NAMALWA (cell line): ENCODE measurements at regions not wholly inside any gene's neighbourhood (a gene's known extent, or its start where the extent isn't known, plus 50 kb on each side); places are given as distances from the start of the nearest gene placed in this dataset.
"Not testable (repeated sequence)": the region's sequence is repeated elsewhere in the genome, so short reads cannot be mapped to it uniquely, and the experiment has no call there.

Source experiments
- DNase-seq: peaks from one replicate; pipeline ENCODE4 v3.0.0-alpha.2; 2015; ENCODE audit warnings: low spot score

GRCh38 chr16:75837681-75838080 lies 111.4 kb upstream of the CPHXL start:
- no peak for DNase-seq

GRCh38 chr16:75841517-75841916 lies 115.2 kb upstream of the CPHXL start:
- no peak for DNase-seq

DNA sequence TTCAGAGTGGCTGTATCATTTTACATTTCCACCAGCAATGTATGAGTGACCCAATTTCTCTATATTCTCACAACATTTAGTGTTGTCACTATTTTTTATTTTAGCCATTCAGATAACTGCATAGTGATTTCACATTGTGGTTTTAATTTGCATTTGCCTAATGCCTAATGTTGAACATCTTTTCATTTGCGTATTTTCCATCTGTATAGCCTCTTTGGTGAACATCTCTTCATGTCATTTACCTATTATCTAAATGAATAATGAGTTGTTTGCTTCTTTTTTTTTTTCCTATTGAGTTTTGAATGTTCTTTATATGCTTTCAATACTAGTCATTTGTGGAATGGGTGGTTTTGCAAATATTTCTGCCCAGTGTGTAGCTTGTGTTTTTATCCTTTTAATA lies 120.9 kb upstream of the CPHXL start:
- no peak for DNase-seq

DNA sequence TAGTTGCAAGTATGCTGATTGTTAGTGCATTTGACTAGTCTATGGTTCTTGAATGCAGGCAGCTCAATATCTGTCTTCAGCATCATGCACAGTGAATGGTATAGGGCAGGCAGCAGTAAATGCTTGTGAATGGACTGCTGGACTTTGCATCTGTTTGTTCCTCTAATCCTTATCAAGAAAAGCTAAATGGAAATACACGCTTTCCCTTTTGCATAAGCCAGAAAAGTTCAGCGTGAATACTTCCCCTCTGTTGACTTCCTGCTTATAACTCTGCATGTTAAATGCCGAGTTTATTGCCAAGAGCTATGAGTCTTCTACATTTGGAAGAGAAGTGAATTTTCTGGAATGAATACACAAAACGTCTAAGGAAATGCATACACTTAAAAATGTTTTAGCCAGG lies 127.9 kb upstream of the CPHXL start:
- DNase-seq: no peak

GRCh38 chr16:75860326-75861053 lies 134.2 kb upstream of the CPHXL start:
- DNase-seq: no peak

DNA sequence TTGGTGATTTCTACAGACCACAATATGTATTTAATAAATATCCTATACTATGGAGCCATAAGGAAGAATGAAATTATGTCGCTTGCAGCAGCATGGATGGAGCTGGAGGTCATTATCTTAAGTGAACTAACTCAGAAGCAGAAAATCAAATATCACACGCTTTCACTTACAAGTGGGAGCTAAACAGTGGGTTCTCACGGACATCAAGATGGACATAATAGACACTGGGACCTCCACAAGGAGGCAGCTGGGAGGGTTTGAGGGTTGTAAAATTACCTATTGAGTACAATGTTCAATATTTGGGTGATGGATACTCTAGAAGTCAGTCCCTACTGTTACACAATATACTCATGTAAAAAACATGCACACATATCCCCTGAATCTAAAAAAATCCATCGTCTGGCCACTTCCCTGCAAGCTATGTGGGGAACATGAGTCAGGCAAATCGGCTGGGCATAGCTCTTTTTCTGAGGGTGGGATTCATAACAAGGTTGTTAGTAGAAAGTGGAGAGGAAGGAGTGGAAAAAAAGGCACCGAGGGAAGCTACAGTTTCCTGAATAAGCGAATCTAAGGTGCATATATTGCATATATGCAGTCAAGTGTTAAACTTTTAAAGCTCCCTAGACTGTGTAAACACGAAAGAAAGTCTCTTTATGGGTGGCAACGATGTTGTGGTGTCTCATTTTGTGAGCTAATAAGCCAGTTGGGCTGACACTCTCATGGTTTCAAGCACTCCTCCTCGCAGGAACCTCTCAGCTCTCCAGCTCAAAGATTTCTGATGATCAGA lies 135.2 kb upstream of the CPHXL start:
- no peak for DNase-seq

GRCh38 chr16:75862098-75862386 lies 135.8 kb upstream of the CPHXL start:
- DNase-seq: no peak

DNA sequence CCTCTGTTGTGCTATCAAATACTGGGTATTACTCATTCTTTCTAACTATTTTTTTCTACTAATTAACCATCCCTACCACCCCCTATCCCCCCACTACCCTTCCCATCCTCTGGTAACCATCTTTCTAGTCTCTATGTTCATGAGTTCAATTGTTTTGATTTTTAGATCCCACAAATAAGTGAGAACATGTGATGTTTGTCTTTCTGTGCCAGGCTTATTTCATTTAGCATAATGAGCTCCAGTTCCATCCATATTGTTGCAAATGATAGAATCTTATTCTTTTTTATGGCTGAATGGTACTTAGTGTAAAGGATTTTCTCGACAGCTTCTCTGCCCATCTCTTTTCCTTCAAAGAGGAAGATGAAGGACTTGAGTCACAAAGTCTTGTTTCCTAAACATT lies 138.0 kb upstream of the CPHXL start:
- DNase-seq: no peak

DNA sequence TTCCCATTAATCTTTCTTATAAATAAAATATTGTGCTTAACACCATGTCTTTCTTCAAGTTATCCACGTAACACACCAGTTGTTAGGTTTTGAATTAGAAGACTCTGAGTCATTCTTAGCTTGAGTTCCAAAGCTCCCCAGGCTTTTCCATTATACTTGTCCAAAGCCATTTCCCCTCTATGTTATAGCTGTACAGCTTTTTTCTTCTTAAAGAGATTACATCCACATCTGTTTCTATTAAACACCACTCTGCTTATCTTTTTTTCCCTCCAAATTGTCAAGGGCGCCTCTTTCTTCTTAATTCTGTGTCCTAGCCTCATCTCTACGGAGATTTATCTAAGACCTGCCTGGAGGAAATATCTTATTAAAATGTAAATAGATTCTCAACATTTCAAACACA lies 139.4 kb upstream of the CPHXL start:
- DNase-seq: no peak

GRCh38 chr16:75868636-75869632 lies 142.6 kb upstream of the CPHXL start:
- no peak for DNase-seq

DNA sequence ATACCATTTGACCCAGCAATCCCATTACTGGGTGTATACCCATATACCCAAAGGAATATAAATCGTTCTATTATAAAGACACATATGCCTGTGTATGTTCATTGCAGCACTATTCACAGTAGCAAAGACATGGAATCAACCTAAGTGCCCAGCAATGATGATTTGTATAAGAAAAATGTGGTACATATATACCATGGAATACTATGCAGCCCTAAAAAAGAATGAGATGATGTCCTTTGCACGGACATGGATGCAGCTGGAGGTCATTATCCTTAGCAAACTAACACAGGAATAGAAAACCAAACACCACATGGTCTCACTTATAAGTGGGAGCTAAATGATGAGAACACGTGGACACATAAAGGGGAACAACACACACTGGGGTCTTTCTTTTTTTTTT lies 155.0 kb upstream of the CPHXL start:
- DNase-seq: not testable (repeated sequence)

DNA sequence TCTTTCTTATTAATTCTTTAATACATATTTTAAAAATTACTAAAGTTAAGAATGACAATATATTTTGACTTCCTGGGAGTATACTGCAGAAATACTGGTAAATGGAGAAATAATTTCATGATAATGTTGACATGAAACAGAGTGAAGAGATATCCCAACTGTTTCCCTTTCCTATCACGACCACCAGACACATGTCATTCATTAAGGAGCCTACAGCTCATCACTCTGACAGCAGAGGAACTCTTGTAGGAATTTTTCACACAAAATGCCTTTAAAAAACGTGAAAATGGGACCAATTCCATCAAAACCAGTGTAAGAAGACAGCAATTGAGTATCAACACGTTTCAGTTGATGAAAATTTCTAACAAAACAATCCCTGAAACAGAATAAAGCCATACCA lies 172.9 kb upstream of the CPHXL start:
- DNase-seq: no peak

DNA sequence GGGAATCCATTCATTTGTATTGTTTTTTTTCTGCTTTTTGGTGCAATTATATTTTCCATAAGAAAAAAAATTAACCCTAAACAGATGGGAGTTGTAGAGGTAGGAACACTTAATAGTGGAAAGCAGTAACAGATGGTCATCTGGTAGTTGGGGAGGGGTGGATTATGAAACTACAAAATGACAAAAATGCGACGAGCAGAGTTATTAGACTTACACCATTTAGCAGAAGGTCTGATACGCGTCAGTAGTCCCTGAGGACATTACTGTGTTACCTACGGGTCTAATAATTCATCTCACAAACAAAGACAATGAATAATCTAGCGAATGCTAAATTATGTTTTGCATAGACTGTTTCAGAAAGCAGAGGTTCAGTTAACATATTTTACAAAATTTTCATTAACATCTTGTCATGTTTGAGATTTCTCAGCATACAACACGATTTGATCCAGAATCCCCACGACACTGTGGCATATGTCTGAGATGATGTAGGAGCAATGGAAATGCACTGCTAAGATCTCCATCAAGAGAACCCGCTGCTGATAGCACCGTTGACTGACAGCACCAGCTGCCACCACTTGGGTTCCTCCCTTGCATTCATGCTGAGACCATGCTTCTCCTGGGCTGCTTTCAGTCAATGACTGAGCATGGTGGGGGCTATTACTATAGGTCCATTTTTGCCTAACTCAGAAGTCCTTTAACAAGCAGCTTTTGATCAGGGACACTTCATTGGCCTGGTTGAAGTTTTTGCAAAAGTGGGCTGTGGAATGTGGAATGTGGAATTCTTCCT lies 182.2 kb upstream of the CPHXL start:
- DNase-seq: peak; percentile 4

DNA sequence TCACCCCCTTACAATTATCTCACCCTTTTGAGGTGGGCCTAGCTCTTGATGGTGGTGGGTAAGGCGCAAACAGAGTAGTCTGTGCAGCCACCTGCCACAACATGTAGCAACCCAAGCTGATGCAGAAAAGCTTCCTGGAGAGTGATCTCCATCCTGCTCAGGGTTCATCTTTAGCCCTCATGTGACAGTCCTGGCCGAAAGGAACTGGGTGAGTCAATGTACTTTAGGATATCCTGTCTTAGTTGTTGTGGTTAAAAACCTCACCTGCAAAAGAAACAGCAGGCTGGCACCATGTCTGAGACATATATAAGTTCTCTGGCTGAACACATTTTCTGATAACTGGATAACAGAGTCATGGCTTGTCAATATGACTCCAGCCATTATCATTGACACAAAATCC lies 183.5 kb upstream of the CPHXL start:
- no peak for DNase-seq

GRCh38 chr16:75911896-75912295 lies 185.6 kb upstream of the CPHXL start:
- no peak for DNase-seq

- no peak for DNase-seq
Observed at GRCh38 chr16:75913958-75914357, 187.7 kb upstream of the CPHXL start.

GRCh38 chr16:75916451-75916850 lies 190.2 kb upstream of the CPHXL start:
- no peak for DNase-seq

- no peak for DNase-seq
Observed at GRCh38 chr16:75918109-75918508, 191.8 kb upstream of the CPHXL start.

DNA sequence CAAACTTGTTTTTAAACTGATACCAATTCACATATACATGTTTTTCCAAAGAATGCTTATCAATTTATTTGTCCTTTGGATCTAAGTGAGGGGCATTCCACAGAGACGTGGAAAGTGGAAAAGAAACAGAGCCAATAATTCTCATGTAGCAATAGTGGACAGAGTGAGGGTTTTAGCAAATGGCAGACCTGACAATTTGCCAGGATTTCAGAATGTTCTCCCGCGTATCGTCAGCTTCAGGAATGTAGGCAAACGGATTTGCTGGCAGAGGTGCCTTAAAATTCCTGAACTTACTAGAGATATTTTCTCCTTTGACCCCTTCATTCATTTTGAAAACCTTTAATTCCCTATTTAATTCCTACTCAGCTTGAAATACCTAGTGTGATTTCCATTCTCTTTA lies 193.4 kb upstream of the CPHXL start:
- no peak for DNase-seq

DNA sequence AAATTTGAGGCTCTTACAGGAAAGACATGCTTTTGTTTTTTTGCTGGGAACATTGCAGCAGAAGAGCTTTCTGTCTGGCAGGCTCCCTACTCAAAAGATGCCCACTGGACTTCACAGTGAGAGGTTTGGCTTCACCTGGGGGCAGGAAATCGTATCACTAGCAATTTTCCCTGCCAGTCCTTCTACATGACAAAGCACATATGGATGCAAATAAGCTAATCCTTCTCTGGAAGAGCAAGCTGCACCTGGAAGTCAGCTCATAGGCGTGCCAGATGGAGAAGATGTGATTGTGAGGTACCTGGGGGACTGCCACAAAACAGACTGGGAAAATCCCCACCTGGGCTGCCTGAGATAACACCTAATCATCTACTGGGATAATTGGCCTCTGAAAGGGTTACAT lies 195.0 kb upstream of the CPHXL start:
- no peak for DNase-seq

DNA sequence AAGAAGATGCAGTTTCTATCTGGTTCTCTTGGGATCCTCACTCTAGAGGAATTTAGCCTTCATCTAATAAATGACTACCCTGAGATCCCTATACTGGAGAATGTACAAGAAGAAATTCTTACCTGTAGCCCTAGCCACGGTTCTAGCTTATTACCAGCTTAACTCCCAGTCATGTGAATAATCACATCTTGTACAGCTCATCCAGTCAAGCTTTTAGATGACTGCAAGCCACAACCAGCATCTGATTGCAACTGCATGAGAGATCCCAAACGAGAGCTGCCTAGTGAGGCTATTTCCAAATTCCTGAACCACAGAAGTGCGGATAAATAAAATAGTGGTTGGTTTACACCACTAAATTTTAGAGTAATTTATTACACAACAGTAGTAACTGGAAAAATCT lies 196.0 kb upstream of the CPHXL start:
- no peak for DNase-seq

DNA sequence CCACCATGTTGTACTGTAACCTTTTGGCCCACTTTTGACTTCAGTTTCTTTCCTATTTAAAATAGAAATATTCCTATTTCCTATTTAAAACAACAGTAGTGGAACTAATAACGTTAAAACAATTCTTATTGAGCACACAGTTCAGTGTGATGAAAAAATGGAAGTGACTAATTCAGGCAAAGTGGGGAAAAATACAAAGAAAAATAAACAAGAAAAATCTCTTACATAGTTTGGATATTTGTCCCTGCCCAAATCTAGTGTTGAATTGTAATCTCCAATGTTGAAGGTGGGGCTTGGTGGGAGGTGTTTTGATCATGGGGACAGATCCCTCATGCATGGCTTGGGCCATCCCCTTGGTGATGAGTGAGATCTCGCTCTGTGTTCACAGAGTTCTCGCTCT lies 198.1 kb upstream of the CPHXL start:
- DNase-seq: no peak
